Activated naive CD8-positive, alpha-beta T cell treated with anti-CD3 and anti-CD28 coated beads, Interleukin-2, amount 10 ng/mL, durations not matched to agents 7 days and 5 days (primary cell): ENCODE measurements at regions not wholly inside any gene's neighbourhood (a gene's known extent, or its start where the extent isn't known, plus 50 kb on each side); places are given as distances from the start of the nearest gene placed in this dataset.

Source experiments
- ATAC-seq: fragments of 150-1000 bp; cut with Tn5 transposase; one replicate; pipeline ENCODE4 v1.10.0; 2021; ENCODE audit warnings: low read depth, moderate library complexity
- POLR2A ChIA-PET: fragments of 350-600 bp; sonication (Branson Sonifier 250); formaldehyde crosslinking; loops from one replicate; lab custom pipeline; 2021; ENCODE audit warnings: antibody characterized with exemption; lab: Charles Lee
- DNase-seq: peaks from one replicate; pipeline ENCODE4 v3.0.0; 2021
- H3K27ac Mint-ChIP-seq: one replicate; pipeline ENCODE4 v1.8.0; 2022; ENCODE audit warnings: mild to moderate bottlenecking, mixed read lengths
- H3K27me3 Mint-ChIP-seq: one replicate; pipeline ENCODE4 v1.8.0; 2022; ENCODE audit warnings: mild to moderate bottlenecking, moderate library complexity, mixed read lengths
- H3K36me3 Mint-ChIP-seq: one replicate; pipeline ENCODE4 v1.8.0; 2021; ENCODE audit warnings: mild to moderate bottlenecking, mixed read lengths
- H3K4me1 Mint-ChIP-seq: one replicate; pipeline ENCODE4 v1.8.0; 2021; ENCODE audit warnings: mixed read lengths
- H3K4me3 Mint-ChIP-seq: one replicate; pipeline ENCODE4 v1.8.0; 2022; ENCODE audit warnings: mild to moderate bottlenecking, moderate library complexity, mixed read lengths
- H3K9me3 Mint-ChIP-seq: one replicate; pipeline ENCODE4 v1.8.0; 2021; ENCODE audit warnings: mixed read lengths

GRCh38 chr1:219480011-219480410 is 132.9 kb downstream of the ZC3H11B start:
- POLR2A ChIA-PET: no interaction called here
- H3K4me1 Mint-ChIP-seq: peaks cover 2% of the 10 kb centered on the region
- ATAC-seq (no peak), DNase-seq (no peak)
- H3K4me3 Mint-ChIP-seq: no peak overlapping the region
- H3K27me3 Mint-ChIP-seq: no peaks in the 10 kb centered on the region
- H3K27ac Mint-ChIP-seq: no peak overlapping the region
- H3K9me3 Mint-ChIP-seq: no peaks in the 10 kb centered on the region
- H3K36me3 Mint-ChIP-seq: no peaks in the 10 kb centered on the region

- H3K27ac Mint-ChIP-seq: no peak overlapping the region
- no peak overlapping the region for H3K4me3 Mint-ChIP-seq
- H3K36me3 Mint-ChIP-seq: no peaks in the 10 kb centered on the region
- no peak for ATAC-seq
- POLR2A ChIA-PET: no interaction called here
- no peaks in the 10 kb centered on the region for H3K27me3 Mint-ChIP-seq
- no peaks in the 10 kb centered on the region for H3K9me3 Mint-ChIP-seq
- peaks cover 2% of the 10 kb centered on the region for H3K4me1 Mint-ChIP-seq
- DNase-seq: no peak
These were observed 134.1 kb downstream of the ZC3H11B start for GRCh38 chr1:219478811-219479210.

GRCh38 chr1:219477861-219478260 is 135.0 kb downstream of the ZC3H11B start:
- no peak overlapping the region for H3K4me3 Mint-ChIP-seq
- H3K27ac Mint-ChIP-seq: no peak overlapping the region
- no peaks in the 10 kb centered on the region for H3K9me3 Mint-ChIP-seq
- ATAC-seq (no peak), DNase-seq (no peak)
- POLR2A ChIA-PET: no interaction called here
- no peaks in the 10 kb centered on the region for H3K27me3 Mint-ChIP-seq
- peaks cover 2% of the 10 kb centered on the region for H3K4me1 Mint-ChIP-seq
- no peaks in the 10 kb centered on the region for H3K36me3 Mint-ChIP-seq

- DNase-seq (no peak), ATAC-seq (no peak)
- no peaks in the 10 kb centered on the region for H3K27me3 Mint-ChIP-seq
- H3K4me1 Mint-ChIP-seq: peaks cover 2% of the 10 kb centered on the region
- no peaks in the 10 kb centered on the region for H3K9me3 Mint-ChIP-seq
- no peak overlapping the region for H3K4me3 Mint-ChIP-seq
- POLR2A ChIA-PET: no interaction called here
- no peaks in the 10 kb centered on the region for H3K36me3 Mint-ChIP-seq
- H3K27ac Mint-ChIP-seq: no peak overlapping the region
These were observed 136.2 kb downstream of the ZC3H11B start for GRCh38 chr1:219476716-219477115.

GRCh38 chr1:219476116-219476515 is 136.8 kb downstream of the ZC3H11B start:
- Mint-ChIP-seq H3K27me3 (no peaks in the 10 kb centered on the region), H3K27ac (no peak overlapping the region), H3K9me3 (no peaks in the 10 kb centered on the region), H3K4me3 (no peak overlapping the region), H3K36me3 (no peaks in the 10 kb centered on the region), H3K4me1 (peaks cover 2% of the 10 kb centered on the region)
- no peak for ATAC-seq
- DNase-seq: no peak
- POLR2A ChIA-PET: no interaction called here

- Mint-ChIP-seq H3K9me3 (no peaks in the 10 kb centered on the region), H3K4me1 (peaks cover 2% of the 10 kb centered on the region), H3K27ac (no peak overlapping the region), H3K27me3 (no peaks in the 10 kb centered on the region), H3K36me3 (no peaks in the 10 kb centered on the region), H3K4me3 (no peak overlapping the region)
- no peak for ATAC-seq
- POLR2A ChIA-PET: no interaction called here
- no peak for DNase-seq
These were observed 140.3 kb downstream of the ZC3H11B start for GRCh38 chr1:219472596-219472995.

GRCh38 chr1:219467524-219467923 is 145.4 kb downstream of the ZC3H11B start:
- no peak overlapping the region for H3K4me3 Mint-ChIP-seq
- no peaks in the 10 kb centered on the region for H3K27me3 Mint-ChIP-seq
- POLR2A ChIA-PET: no interaction called here
- H3K36me3 Mint-ChIP-seq: no peaks in the 10 kb centered on the region
- DNase-seq (no peak), ATAC-seq (no peak)
- no peaks in the 10 kb centered on the region for H3K4me1 Mint-ChIP-seq
- no peak overlapping the region for H3K27ac Mint-ChIP-seq
- H3K9me3 Mint-ChIP-seq: no peaks in the 10 kb centered on the region

GRCh38 chr1:219466766-219467165 is 146.1 kb downstream of the ZC3H11B start:
- POLR2A ChIA-PET: no interaction called here
- no peaks in the 10 kb centered on the region for H3K4me1 Mint-ChIP-seq
- no peak for ATAC-seq
- DNase-seq: no peak
- H3K9me3 Mint-ChIP-seq: no peaks in the 10 kb centered on the region
- H3K27ac Mint-ChIP-seq: no peak overlapping the region
- no peaks in the 10 kb centered on the region for H3K27me3 Mint-ChIP-seq
- no peaks in the 10 kb centered on the region for H3K36me3 Mint-ChIP-seq
- H3K4me3 Mint-ChIP-seq: no peak overlapping the region

GRCh38 chr1:219465212-219466093 is 147.5 kb downstream of the ZC3H11B start:
- Mint-ChIP-seq H3K36me3 (no peaks in the 10 kb centered on the region), H3K4me1 (no peaks in the 10 kb centered on the region), H3K27ac (no peak overlapping the region), H3K27me3 (no peaks in the 10 kb centered on the region), H3K4me3 (no peak overlapping the region), H3K9me3 (no peaks in the 10 kb centered on the region)
- ATAC-seq (no peak), DNase-seq (no peak)
- POLR2A ChIA-PET: no interaction called here

- no peaks in the 10 kb centered on the region for H3K36me3 Mint-ChIP-seq
- no peaks in the 10 kb centered on the region for H3K9me3 Mint-ChIP-seq
- peaks cover 2% of the 10 kb centered on the region for H3K27me3 Mint-ChIP-seq
- DNase-seq (no peak), ATAC-seq (no peak)
- H3K27ac Mint-ChIP-seq: no peak overlapping the region
- POLR2A ChIA-PET: no interaction called here
- no peaks in the 10 kb centered on the region for H3K4me1 Mint-ChIP-seq
- H3K4me3 Mint-ChIP-seq: no peak overlapping the region
These were observed 149.3 kb downstream of the ZC3H11B start for GRCh38 chr1:219463636-219464035.

- POLR2A ChIA-PET: no interaction called here
- no peak for DNase-seq
- Mint-ChIP-seq H3K9me3 (no peaks in the 10 kb centered on the region), H3K27ac (no peak overlapping the region), H3K4me1 (no peaks in the 10 kb centered on the region), H3K4me3 (no peak overlapping the region), H3K27me3 (peaks cover 2% of the 10 kb centered on the region), H3K36me3 (no peaks in the 10 kb centered on the region)
- ATAC-seq: no peak
These were observed 150.9 kb downstream of the ZC3H11B start for GRCh38 chr1:219461981-219462400.

GRCh38 chr1:219460896-219461815 is 151.7 kb downstream of the ZC3H11B start:
- Mint-ChIP-seq H3K4me3 (no peak overlapping the region), H3K36me3 (no peaks in the 10 kb centered on the region), H3K27me3 (peaks cover 2% of the 10 kb centered on the region), H3K27ac (no peak overlapping the region), H3K9me3 (no peaks in the 10 kb centered on the region), H3K4me1 (no peaks in the 10 kb centered on the region)
- no peak for DNase-seq
- POLR2A ChIA-PET: no interaction called here
- ATAC-seq: no peak

GRCh38 chr1:219460081-219460895 is 152.6 kb downstream of the ZC3H11B start:
- Mint-ChIP-seq H3K27me3 (peaks cover 2% of the 10 kb centered on the region), H3K9me3 (no peaks in the 10 kb centered on the region), H3K36me3 (no peaks in the 10 kb centered on the region), H3K4me1 (no peaks in the 10 kb centered on the region), H3K27ac (no peak overlapping the region), H3K4me3 (no peak overlapping the region)
- no peak for DNase-seq
- POLR2A ChIA-PET: no interaction called here
- no peak for ATAC-seq
